ENCODE measurements at regions not wholly inside any gene's neighbourhood (a gene's known extent, or its start where the extent isn't known, plus 50 kb on each side); places are given as distances from the start of the nearest gene placed in this dataset.

DNA sequence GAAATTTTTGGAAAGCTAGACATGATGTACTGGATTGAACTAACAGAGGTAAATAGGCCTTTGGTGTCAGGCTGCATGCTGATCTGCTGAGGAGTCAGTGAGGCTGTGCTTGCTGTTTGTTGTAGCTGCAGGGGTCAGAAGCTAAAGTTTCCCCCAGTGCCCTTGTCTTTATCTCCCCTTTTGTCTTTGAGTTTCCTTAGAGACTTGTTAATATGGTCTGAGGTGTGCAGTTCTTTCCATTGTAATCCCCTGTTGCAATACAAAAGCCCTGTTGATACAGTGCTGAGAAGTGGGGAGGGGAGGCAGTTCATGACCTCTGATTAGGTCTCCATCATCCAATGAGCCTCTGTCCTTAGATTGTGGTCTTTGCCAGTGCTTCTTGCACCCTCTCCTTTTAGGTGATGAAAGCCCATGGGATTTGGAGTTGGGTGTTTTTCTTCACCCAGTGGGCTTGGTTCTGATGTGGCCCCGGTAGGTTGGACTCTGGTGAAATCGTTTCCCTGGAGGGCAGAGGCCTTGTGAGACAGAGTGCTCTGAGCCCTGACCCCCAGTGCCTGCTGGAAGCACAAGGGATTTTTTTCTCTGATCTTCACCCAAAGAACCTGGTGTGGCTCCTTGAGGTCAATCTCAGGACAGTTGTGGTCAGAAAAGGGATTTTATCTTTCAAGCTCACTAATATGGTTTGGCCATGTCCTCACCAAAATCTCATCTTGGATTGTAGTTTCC lies 163.1 kb downstream of the TMEM18 start:
- ChIA-PET POLR2A (interaction anchor here (0.6 kb wide), 1 partner anchor 261 kb away, joined by 4 read pairs; no protein-coding TSS in a partner anchor), CTCF (no interaction called here), RAD21 (ENCODE audit: unreplicated experiment) (no interaction called here), SMC1A (ENCODE audit: uncharacterized antibody, unreplicated experiment) (no interaction called here)
- no peaks in the 10 kb centered on the region; a peak in 1 of 4 replicates for H3K27me3 ChIP-seq (replicated peaks in 1 of 2; ENCODE audit: control insufficient read depth in 2 of 2, insufficient read depth in 2 of 2, low read length in 1 of 2)
- H4K20me1 ChIP-seq (ENCODE audit: control insufficient read depth, insufficient read depth), result no peaks in the 10 kb centered on the region
- TF ChIP-seq RB1 (IDR thresholded peaks at IDR 0.05; ENCODE audit: borderline replicate concordance) (no peak), MTA2 (IDR thresholded peaks at IDR 0.05; ENCODE audit: low read depth) (no peak), RELA (IDR thresholded peaks at IDR 0.05; ENCODE audit: borderline replicate concordance, partially characterized antibody) (no peak), MEF2B (IDR thresholded peaks at IDR 0.05; ENCODE audit: partially characterized antibody, poor library complexity, severe bottlenecking) (no peak), WRNIP1 (IDR thresholded peaks at IDR 0.05; ENCODE audit: borderline replicate concordance, low read depth, low read length) (no peak), EZH2 (IDR thresholded peaks at IDR 0.05; ENCODE audit: borderline replicate concordance, control insufficient read depth, low read depth, low read length) (no peak)
- TF ChIP-seq, protein P1, sequence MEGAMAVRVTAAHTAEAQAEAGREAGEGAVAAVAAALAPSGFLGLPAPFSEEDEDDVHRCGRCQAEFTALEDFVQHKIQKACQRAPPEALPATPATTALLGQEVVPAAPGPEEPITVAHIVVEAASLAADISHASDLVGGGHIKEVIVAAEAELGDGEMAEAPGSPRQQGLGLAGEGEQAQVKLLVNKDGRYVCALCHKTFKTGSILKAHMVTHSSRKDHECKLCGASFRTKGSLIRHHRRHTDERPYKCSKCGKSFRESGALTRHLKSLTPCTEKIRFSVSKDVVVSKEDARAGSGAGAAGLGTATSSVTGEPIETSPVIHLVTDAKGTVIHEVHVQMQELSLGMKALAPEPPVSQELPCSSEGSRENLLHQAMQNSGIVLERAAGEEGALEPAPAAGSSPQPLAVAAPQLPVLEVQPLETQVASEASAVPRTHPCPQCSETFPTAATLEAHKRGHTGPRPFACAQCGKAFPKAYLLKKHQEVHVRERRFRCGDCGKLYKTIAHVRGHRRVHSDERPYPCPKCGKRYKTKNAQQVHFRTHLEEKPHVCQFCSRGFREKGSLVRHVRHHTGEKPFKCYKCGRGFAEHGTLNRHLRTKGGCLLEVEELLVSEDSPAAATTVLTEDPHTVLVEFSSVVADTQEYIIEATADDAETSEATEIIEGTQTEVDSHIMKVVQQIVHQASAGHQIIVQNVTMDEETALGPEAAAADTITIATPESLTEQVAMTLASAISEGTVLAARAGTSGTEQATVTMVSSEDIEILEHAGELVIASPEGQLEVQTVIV (IDR thresholded peaks at IDR 0.05; ENCODE audit: borderline replicate concordance, partially characterized antibody), result no peak
- TF ChIP-seq, protein P2, sequence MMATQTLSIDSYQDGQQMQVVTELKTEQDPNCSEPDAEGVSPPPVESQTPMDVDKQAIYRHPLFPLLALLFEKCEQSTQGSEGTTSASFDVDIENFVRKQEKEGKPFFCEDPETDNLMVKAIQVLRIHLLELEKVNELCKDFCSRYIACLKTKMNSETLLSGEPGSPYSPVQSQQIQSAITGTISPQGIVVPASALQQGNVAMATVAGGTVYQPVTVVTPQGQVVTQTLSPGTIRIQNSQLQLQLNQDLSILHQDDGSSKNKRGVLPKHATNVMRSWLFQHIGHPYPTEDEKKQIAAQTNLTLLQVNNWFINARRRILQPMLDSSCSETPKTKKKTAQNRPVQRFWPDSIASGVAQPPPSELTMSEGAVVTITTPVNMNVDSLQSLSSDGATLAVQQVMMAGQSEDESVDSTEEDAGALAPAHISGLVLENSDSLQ (IDR thresholded peaks at IDR 0.05), result no peak
- in situ Hi-C loops (cut with MboI), result no loop called here
- no peaks in the 10 kb centered on the region for H3K36me3 ChIP-seq (ENCODE audit: control insufficient read depth in 2 of 2, insufficient read depth in 2 of 2, low read length in 1 of 2)
- 0% methylated on average over 2 of the region's 2 CpGs for WGBS (ENCODE audit: insufficient coverage, insufficient replicate concordance, low lambda C conversion rate, missing lambda C conversion rate)
- intact Hi-C loops (cut with micrococcal nuclease; ENCODE audit: unreplicated experiment), result no loop called here
- ATAC-seq (no peak), FAIRE-seq (no peak), DNase-seq (ENCODE audit: low read depth, low spot score) (no peak)
- H3K27ac ChIP-seq (ENCODE audit: control insufficient read depth, insufficient read depth), result no peak overlapping the region
- BruUV-seq (replicated peaks), result no TSS peak
- H3K4me3 ChIP-seq, result no peak overlapping the region
- no peak overlapping the region for H3K9ac ChIP-seq (ENCODE audit: control insufficient read depth, insufficient read depth, low read length)
- no peaks in the 10 kb centered on the region for H3K79me2 ChIP-seq (ENCODE audit: control insufficient read depth, insufficient read depth, low read length)
- H3K4me1 ChIP-seq (ENCODE audit: control insufficient read depth, insufficient read depth, low read length), result no peaks in the 10 kb centered on the region
- H3K9me3 ChIP-seq (replicated peaks; ENCODE audit: control insufficient read depth, insufficient read depth, low read length), result no peaks in the 10 kb centered on the region
- H2AFZ ChIP-seq (ENCODE audit: control insufficient read depth, low read depth, low read length), result no peak overlapping the region
- no peak overlapping the region for H3K4me2 ChIP-seq (ENCODE audit: control insufficient read depth, insufficient read depth)

Data from GM12878 (cell line).